Osteocyte (in vitro differentiated cells): ENCODE measurements at regions not wholly inside any gene's neighbourhood (a gene's known extent, or its start where the extent isn't known, plus 50 kb on each side); places are given as distances from the start of the nearest gene placed in this dataset.
A peak's percentile ranks its signal among the peaks of the same experiment; 100 is the strongest.

Experiments used
- DNase-seq: peaks from one replicate; pipeline ENCODE4 v3.0.0; 2021; ENCODE audit warnings: mixed read lengths; ENCODE audit not compliant: unreplicated experiment; ENCODE audit errors: extremely low spot score
- H3K27ac Mint-ChIP-seq: one replicate; pipeline ENCODE4 v1.8.0; 2021; ENCODE audit warnings: mild to moderate bottlenecking, mixed read lengths; ENCODE audit not compliant: unreplicated experiment
- H3K27me3 Mint-ChIP-seq: one replicate; pipeline ENCODE4 v1.8.0; 2021; ENCODE audit warnings: mixed read lengths; ENCODE audit not compliant: unreplicated experiment
- H3K36me3 Mint-ChIP-seq: one replicate; pipeline ENCODE4 v1.8.0; 2021; ENCODE audit warnings: mixed read lengths; ENCODE audit not compliant: unreplicated experiment
- H3K4me1 Mint-ChIP-seq: one replicate; pipeline ENCODE4 v1.8.0; 2021; ENCODE audit warnings: mixed read lengths; ENCODE audit not compliant: unreplicated experiment
- H3K4me3 Mint-ChIP-seq: one replicate; pipeline ENCODE4 v1.8.0; 2021; ENCODE audit warnings: mild to moderate bottlenecking, moderate library complexity, mixed read lengths; ENCODE audit not compliant: unreplicated experiment
- H3K9me3 Mint-ChIP-seq: one replicate; pipeline ENCODE4 v1.8.0; 2021; ENCODE audit warnings: mixed read lengths; ENCODE audit not compliant: unreplicated experiment
- CTCF ChIP-seq: fragments of 200-600 bp; sonication (generic); IDR thresholded peaks from 2 replicates; pipeline ENCODE4 v1.5.0; 2021; ENCODE audit warnings: antibody characterized with exemption, mild to moderate bottlenecking, moderate library complexity

DNA sequence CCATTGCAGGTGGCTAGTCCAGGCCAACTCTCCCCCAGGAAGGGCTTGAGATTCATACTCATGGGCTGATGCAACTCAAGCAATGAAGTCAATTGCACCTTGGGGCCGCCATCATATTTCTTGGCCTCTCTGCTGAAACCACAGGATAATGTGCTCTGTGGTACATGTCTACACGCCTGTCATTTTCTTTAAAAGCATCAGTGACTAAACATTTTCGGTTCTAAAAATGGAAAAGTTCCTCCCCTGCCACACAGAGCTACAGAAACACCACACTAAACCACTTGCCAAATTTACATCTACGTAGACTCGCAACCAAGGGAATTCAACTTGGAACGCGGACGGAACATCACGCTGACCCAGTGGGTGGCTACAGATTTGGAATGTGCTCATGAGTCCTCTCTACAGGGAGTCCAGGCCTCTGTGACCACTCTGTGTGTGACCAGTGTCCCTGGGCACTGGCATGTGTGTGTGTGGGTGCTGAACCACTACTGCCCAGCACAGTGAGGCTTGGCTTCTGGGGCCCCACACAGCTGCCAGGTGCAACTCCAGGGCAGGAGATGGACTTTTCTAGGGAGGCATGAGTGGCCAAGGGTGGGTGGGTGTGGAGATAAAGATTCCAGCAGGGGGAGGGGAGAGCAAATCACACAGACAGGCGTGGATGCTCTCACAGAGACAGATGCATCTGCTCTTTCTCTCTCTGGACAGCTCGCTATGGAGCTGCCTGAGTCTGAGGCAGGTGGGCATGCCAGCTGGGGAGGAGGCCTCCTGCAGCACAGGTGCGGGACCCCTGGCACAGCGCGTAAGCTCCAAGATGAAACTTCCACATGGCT lies 261.9 kb downstream of the CTTN start:
- TF ChIP-seq CTCF = no peak
- no peak overlapping the region for H3K27ac Mint-ChIP-seq
- no peak for DNase-seq
- peaks cover 9% of the 10 kb centered on the region for H3K4me1 Mint-ChIP-seq
- H3K27me3 Mint-ChIP-seq = peaks cover 31% of the 10 kb centered on the region
- H3K36me3 Mint-ChIP-seq = no peaks in the 10 kb centered on the region
- H3K4me3 Mint-ChIP-seq = no peak overlapping the region
- no peaks in the 10 kb centered on the region for H3K9me3 Mint-ChIP-seq

DNA sequence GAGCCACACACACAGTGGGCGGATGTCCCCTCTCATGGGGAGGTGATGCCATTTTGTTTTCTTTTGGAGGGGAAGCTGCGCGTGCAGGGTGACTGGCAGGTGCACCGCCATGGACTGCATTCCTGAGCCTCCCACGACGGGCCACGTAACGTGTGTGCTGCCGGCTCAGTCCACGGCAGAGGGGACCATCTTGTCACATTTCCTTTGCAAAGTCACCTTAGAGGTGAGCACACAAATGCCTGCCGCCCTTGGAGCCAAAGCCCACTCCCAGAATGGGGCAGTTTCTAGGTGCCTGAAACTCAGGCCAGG lies 262.5 kb downstream of the CTTN start:
- H3K36me3 Mint-ChIP-seq = no peaks in the 10 kb centered on the region
- no peak for TF ChIP-seq CTCF
- H3K27ac Mint-ChIP-seq = no peak overlapping the region
- H3K4me3 Mint-ChIP-seq = no peak overlapping the region
- peaks cover 9% of the 10 kb centered on the region for H3K4me1 Mint-ChIP-seq
- no peaks in the 10 kb centered on the region for H3K9me3 Mint-ChIP-seq
- no peak for DNase-seq
- peaks cover 31% of the 10 kb centered on the region for H3K27me3 Mint-ChIP-seq

DNA sequence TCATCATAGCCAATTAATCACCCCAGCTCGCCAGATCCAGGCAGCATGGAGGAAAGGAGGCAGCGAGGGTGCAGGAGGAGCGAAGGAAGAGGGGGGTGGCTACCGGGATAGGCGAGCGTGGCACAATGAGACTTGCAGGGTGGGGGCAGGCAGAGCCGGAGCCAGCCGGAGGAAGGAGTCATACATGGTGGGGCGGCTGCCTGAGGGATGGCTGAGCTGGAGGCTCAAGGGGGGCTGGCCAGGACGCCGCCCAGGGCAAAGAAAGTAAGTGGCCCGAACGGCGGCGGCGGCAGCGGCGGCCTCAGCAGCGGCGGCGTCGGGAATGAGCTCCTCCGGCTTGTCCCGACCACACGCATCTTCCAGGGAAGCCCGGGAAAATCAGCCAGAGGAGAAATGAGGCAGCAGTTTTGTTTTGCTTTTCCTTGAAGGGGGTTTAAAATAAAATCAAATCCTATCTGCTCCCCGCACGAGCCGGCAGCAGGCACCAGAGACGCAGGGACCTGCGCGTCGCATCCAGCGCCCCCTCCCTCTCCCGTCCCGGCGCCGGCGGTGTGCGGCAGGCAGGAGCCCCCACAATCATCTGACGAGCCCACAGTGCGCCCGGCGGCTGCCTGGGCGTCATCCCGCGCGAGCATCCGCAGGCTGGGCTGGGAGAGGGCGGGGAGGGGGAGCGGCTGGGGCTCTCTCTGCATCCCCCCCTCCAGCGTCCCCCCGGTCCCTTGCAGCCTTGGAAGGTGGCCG lies 263.6 kb downstream of the CTTN start:
- no peak overlapping the region for H3K27ac Mint-ChIP-seq
- TF ChIP-seq CTCF = no peak
- peaks cover 9% of the 10 kb centered on the region for H3K4me1 Mint-ChIP-seq
- peaks cover 31% of the 10 kb centered on the region for H3K27me3 Mint-ChIP-seq
- H3K4me3 Mint-ChIP-seq = peak overlapping the region; percentile 58
- H3K9me3 Mint-ChIP-seq = no peaks in the 10 kb centered on the region
- DNase-seq = no peak
- H3K36me3 Mint-ChIP-seq = no peaks in the 10 kb centered on the region

DNA sequence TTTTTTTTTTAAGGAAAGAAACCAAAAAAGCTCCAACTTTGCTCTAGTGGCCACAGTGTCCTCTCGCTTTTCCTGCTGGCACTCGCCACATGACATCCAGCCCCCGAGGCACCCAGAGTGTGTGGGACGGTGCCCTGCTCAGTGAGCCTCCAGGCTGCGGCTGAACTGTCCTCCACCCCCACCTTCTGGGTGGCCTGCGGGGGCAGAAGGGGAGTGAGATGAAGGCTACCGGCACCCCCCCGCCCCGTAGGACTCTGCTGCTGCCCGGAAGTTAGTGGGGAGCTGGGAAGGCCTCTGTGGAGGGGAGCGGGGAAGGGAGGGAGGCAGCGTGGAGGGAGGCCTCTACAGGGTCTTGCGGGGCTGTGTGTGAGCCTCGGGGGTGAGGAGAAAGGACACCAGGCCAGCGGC lies 264.4 kb downstream of the CTTN start:
- Mint-ChIP-seq H3K9me3 (no peaks in the 10 kb centered on the region), H3K27ac (no peak overlapping the region), H3K4me3 (no peak overlapping the region), H3K36me3 (no peaks in the 10 kb centered on the region), H3K27me3 (peaks cover 31% of the 10 kb centered on the region), H3K4me1 (peaks cover 9% of the 10 kb centered on the region)
- no peak for TF ChIP-seq CTCF
- DNase-seq = no peak

DNA sequence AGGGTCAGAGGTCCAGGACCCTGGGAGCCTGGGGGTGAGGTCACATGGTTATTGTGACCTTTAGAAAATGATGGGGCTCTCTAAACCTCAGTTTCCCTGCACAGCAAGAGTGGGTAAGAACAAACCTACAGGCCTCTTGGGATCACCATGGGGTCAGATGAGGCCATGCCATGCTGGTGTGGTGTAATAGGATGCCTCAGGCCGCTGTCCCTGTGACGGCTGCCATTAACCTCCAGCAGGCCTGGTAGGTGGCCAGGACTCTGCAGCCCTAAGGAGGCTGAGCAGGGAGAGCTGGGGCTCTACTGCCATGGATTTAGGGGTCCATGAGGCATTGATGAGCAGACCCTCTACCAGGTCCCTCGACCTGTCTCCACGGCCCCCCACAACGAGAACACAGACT lies 265.5 kb downstream of the CTTN start:
- DNase-seq = no peak
- H3K4me3 Mint-ChIP-seq = no peak overlapping the region
- no peak overlapping the region for H3K27ac Mint-ChIP-seq
- TF ChIP-seq CTCF = no peak
- H3K9me3 Mint-ChIP-seq = no peaks in the 10 kb centered on the region
- H3K36me3 Mint-ChIP-seq = no peaks in the 10 kb centered on the region
- peaks cover 9% of the 10 kb centered on the region for H3K4me1 Mint-ChIP-seq
- peaks cover 31% of the 10 kb centered on the region for H3K27me3 Mint-ChIP-seq
